HCT116 (cell line): ENCODE measurements at regions not wholly inside any gene's neighbourhood (a gene's known extent, or its start where the extent isn't known, plus 50 kb on each side); places are given as distances from the start of the nearest gene placed in this dataset.

Experiments used
- ATAC-seq: fragments of 200-7000 bp; cut with Tn5 transposase; 2 replicates; pipeline ENCODE4 v1.9.1; 2020; ENCODE audit warnings: mild to moderate bottlenecking, moderate library complexity
- BruUV-seq: library from RNA; stranded (reverse); fragments of 400-500 nt; replicated peaks from 2 replicates; lab custom pipeline; 2021; lab: Mats Ljungman, UMichigan
- CTCF ChIA-PET: fragments of 300-600 bp; sonication (Branson Sonifier 250); formaldehyde crosslinking; loops from one replicate; lab custom pipeline; 2021; ENCODE audit warnings: antibody characterized with exemption; lab: Charles Lee
- POLR2A ChIA-PET: fragments of 300-600, 350-600 bp; sonication (Branson Sonifier 250); formaldehyde crosslinking; loops from one replicate; lab custom pipeline; 2021; ENCODE audit warnings: antibody characterized with exemption; lab: Charles Lee
- RAD21 ChIA-PET, 2 experiments: fragments of 300-600 bp; sonication (Branson Sonifier 250); formaldehyde crosslinking; loops; one replicate each; lab custom pipeline; 2023; ENCODE audit warnings: low total read pairs in 2 of 2; ENCODE audit not compliant: uncharacterized antibody in 2 of 2, unreplicated experiment in 2 of 2, low non-redundant PET in 1 of 2; lab: Charles Lee
- DNase-seq: peaks from one replicate; pipeline ENCODE4 v3.0.0-alpha.2; 2010; ENCODE audit warnings: low read depth, low spot score
- H2AFZ ChIP-seq: fragments of 200-600 bp; shearing (Covaris generic), sonication (generic); 2 replicates; pipeline ENCODE4 v1.6.1; 2017; ENCODE audit warnings: low read depth, mixed run types, mixed read lengths, antibody characterized with exemption, low read length; ENCODE audit not compliant: poor library complexity, severe bottlenecking
- H3K27ac ChIP-seq: 2 replicates; pipeline ENCODE4 v1.5.1; 2012; ENCODE audit warnings: low read depth, low read length
- H3K27me3 ChIP-seq: fragments of 200-600 bp; sonication (generic); 2 replicates; pipeline ENCODE4 v1.6.1; 2016; ENCODE audit warnings: mixed run types, low read length, mixed read lengths; ENCODE audit not compliant: insufficient read depth
- H3K36me3 ChIP-seq, 2 experiments: fragments of 200-500 bp in 1 of 2; fragments of 200-600 bp in 1 of 2; sonication (Bioruptor generic) in 1 of 2; sonication (generic) in 1 of 2; 2 replicates each; pipeline versions ENCODE4 v1.5.1 to v1.6.1; 2014 to 2016; ENCODE audit warnings: low read length in 2 of 2, inconsistent platforms in 1 of 2, mixed read lengths in 1 of 2, mixed run types in 1 of 2; ENCODE audit not compliant: insufficient read depth in 2 of 2, control insufficient read depth in 1 of 2
- H3K4me1 ChIP-seq, 2 experiments: fragments of 200-600 bp in 1 of 2; sonication (generic) in 1 of 2; 2 replicates each; pipeline versions ENCODE4 v1.5.1 to v1.6.1; 2012 to 2017; ENCODE audit warnings: low read length in 2 of 2, inconsistent platforms in 1 of 2, mild to moderate bottlenecking in 1 of 2, mixed read lengths in 1 of 2, mixed run types in 1 of 2, moderate library complexity in 1 of 2; ENCODE audit not compliant: insufficient read depth in 2 of 2, control insufficient read depth in 1 of 2
- H3K4me2 ChIP-seq: fragments of 200-600 bp; sonication (generic); 2 replicates; pipeline ENCODE4 v1.6.1; 2017; ENCODE audit warnings: mixed run types, low read length, mixed read lengths
- H3K4me3 ChIP-seq, 2 experiments: fragments of 200-600 bp in 1 of 2; sonication (generic) in 1 of 2; replicated peaks in 1 of 2; 2 replicates each; pipeline ENCODE4 v1.5.1; 2011 to 2016; ENCODE audit warnings: low read length in 2 of 2, control low read depth in 1 of 2, low read depth in 1 of 2, mild to moderate bottlenecking in 1 of 2, mixed read lengths in 1 of 2, mixed run types in 1 of 2
- H3K79me2 ChIP-seq: fragments of 200-600 bp; sonication (generic); 2 replicates; pipeline ENCODE4 v1.6.1; 2017; ENCODE audit warnings: mild to moderate bottlenecking, mixed run types, low read length, moderate library complexity, mixed read lengths; ENCODE audit not compliant: insufficient read depth
- H3K9ac ChIP-seq: fragments of 200-600 bp; sonication (generic); 2 replicates; pipeline ENCODE4 v1.6.1; 2016; ENCODE audit warnings: low read length, mixed read lengths
- H3K9me2 ChIP-seq: fragments of 200-600 bp; sonication (generic), shearing (Covaris generic); 2 replicates; pipeline ENCODE4 v1.6.1; 2017; ENCODE audit warnings: mixed run types, mild to moderate bottlenecking, moderate library complexity; ENCODE audit not compliant: insufficient read depth
- H3K9me3 ChIP-seq, 2 experiments: fragments of 200-500 bp in 1 of 2; fragments of 200-600 bp in 1 of 2; sonication (Bioruptor generic) in 1 of 2; sonication (generic) in 1 of 2; 2 replicates each; pipeline ENCODE4 v1.6.1; 2014 to 2017; ENCODE audit warnings: low read length in 2 of 2, mixed read lengths in 2 of 2, inconsistent platforms in 1 of 2, low read depth in 1 of 2, mild to moderate bottlenecking in 1 of 2, mixed run types in 1 of 2, moderate library complexity in 1 of 2; ENCODE audit not compliant: control insufficient read depth in 1 of 2, insufficient read depth in 1 of 2
- H4K20me1 ChIP-seq: fragments of 200-600 bp; sonication (generic), shearing (Covaris generic); 2 replicates; pipeline ENCODE4 v1.6.1; 2017; ENCODE audit warnings: mixed run types, mild to moderate bottlenecking, moderate library complexity; ENCODE audit not compliant: insufficient read depth
- ATF3 ChIP-seq: IDR thresholded peaks from 2 replicates; pipeline ENCODE4 v1.6.1; 2012
- CEBPB ChIP-seq: IDR thresholded peaks from 2 replicates; pipeline ENCODE4 v1.6.1; 2012; ENCODE audit warnings: low read depth
- EGR1 ChIP-seq: IDR thresholded peaks from 2 replicates; pipeline ENCODE4 v1.6.1; 2012; ENCODE audit warnings: low read depth
- ELF1 ChIP-seq: IDR thresholded peaks from 2 replicates; pipeline ENCODE4 v1.6.1; 2012; ENCODE audit warnings: low read depth, borderline replicate concordance
- EZH2 ChIP-seq: fragments of 200-600 bp; sonication (generic); IDR thresholded peaks from 2 replicates; pipeline ENCODE4 v1.6.1; 2017; ENCODE audit warnings: antibody characterized with exemption, mixed run types
- EZH2phosphoT487 ChIP-seq: fragments of 200-600 bp; IDR thresholded peaks from 2 replicates; pipeline ENCODE4 v1.6.1; 2018; ENCODE audit warnings: antibody characterized with exemption, borderline replicate concordance
- FOSL1 ChIP-seq: IDR thresholded peaks from 2 replicates; pipeline ENCODE4 v1.6.1; 2012; ENCODE audit warnings: low read depth
- JUND ChIP-seq: IDR thresholded peaks from 2 replicates; pipeline ENCODE4 v1.6.1; 2012
- POLR2A ChIP-seq: IDR thresholded peaks from 2 replicates; pipeline ENCODE4 v1.7.0; 2011; ENCODE audit warnings: borderline replicate concordance; ENCODE audit not compliant: insufficient read depth, insufficient read length; ENCODE audit errors: extremely low read depth
- POLR2AphosphoS5 ChIP-seq: IDR thresholded peaks from 2 replicates; pipeline ENCODE4 v1.6.1; 2011; ENCODE audit warnings: mild to moderate bottlenecking, low read depth, low read length, moderate library complexity
- RAD21 ChIP-seq: IDR thresholded peaks from 2 replicates; pipeline ENCODE4 v1.6.1; 2012; ENCODE audit warnings: low read depth, mild to moderate bottlenecking
- REST ChIP-seq: IDR thresholded peaks from 2 replicates; pipeline ENCODE4 v1.6.1; 2012; ENCODE audit warnings: low read depth
- SIN3A ChIP-seq: IDR thresholded peaks from 2 replicates; pipeline ENCODE4 v1.6.1; 2012; ENCODE audit warnings: low read depth
- SP1 ChIP-seq: IDR thresholded peaks from 2 replicates; pipeline ENCODE4 v1.6.1; 2012; ENCODE audit warnings: low read depth
- YY1 ChIP-seq: IDR thresholded peaks from 2 replicates; pipeline ENCODE4 v1.6.1; 2011; ENCODE audit warnings: low read length, low read depth, moderate library complexity, mild to moderate bottlenecking; ENCODE audit not compliant: insufficient replicate concordance; ENCODE audit errors: extremely low read depth
- ZBTB33 ChIP-seq: IDR thresholded peaks from 2 replicates; pipeline ENCODE4 v1.6.1; 2011; ENCODE audit warnings: mild to moderate bottlenecking, low read length, moderate library complexity; ENCODE audit not compliant: insufficient replicate concordance; ENCODE audit errors: extremely low read depth
- ZFX ChIP-seq: fragments of 450-650 bp; IDR thresholded peaks from 2 replicates; pipeline ENCODE4 v1.6.1; 2017
- ZNF274 ChIP-seq: fragments of 200-500 bp; sonication (Bioruptor generic); IDR thresholded peaks from 2 replicates; pipeline ENCODE4 v1.6.1; 2014; ENCODE audit warnings: mild to moderate bottlenecking, low read depth, low read length, inconsistent platforms
- intact Hi-C: fragments of 100-400 bp; cut with micrococcal nuclease; formaldehyde crosslinking; loops from 2 replicates; pipeline ENCODE4 v1.10.0; 2022

GRCh38 chr5:81805086-81805485 is 54.2 kb upstream of the SSBP2 start:
- H3K79me2 ChIP-seq, result no peaks in the 10 kb centered on the region
- intact Hi-C loops, result no loop called here
- H3K36me3 ChIP-seq, result no peaks in the 10 kb centered on the region
- no peaks in the 10 kb centered on the region for H4K20me1 ChIP-seq
- H3K4me2 ChIP-seq, result no peak overlapping the region
- DNase-seq, result no peak
- no peak overlapping the region for H3K27ac ChIP-seq
- H3K9ac ChIP-seq, result no peak overlapping the region
- H2AFZ ChIP-seq, result no peak overlapping the region
- peaks cover 0 to 9% of the 10 kb centered on the region in 2 experiments; a peak in 1 of 4 replicates for H3K4me1 ChIP-seq
- H3K4me3 ChIP-seq, result no peak overlapping the region
- ChIA-PET RAD21 (no interaction called here), CTCF (no interaction called here), POLR2A (no interaction called here)
- H3K9me3 ChIP-seq, result peaks cover 0 to 5% of the 10 kb centered on the region in 2 experiments; a peak in 1 of 4 replicates
- TF ChIP-seq SIN3A (no peak), ATF3 (no peak), YY1 (no peak), POLR2A (no peak), SP1 (no peak), CEBPB (no peak), POLR2AphosphoS5 (no peak), EZH2 (no peak), REST (no peak), ZBTB33 (no peak), EGR1 (no peak), FOSL1 (no peak), EZH2phosphoT487 (no peak), ZFX (no peak), RAD21 (no peak), ZNF274 (no peak), JUND (no peak), ELF1 (no peak)
- ATAC-seq, result no peak
- H3K27me3 ChIP-seq, result no peaks in the 10 kb centered on the region
- BruUV-seq, result no TSS peak
- no peaks in the 10 kb centered on the region for H3K9me2 ChIP-seq
